ENCODE measurements at regions not wholly inside any gene's neighbourhood (a gene's known extent, or its start where the extent isn't known, plus 50 kb on each side); places are given as distances from the start of the nearest gene placed in this dataset.

DNA sequence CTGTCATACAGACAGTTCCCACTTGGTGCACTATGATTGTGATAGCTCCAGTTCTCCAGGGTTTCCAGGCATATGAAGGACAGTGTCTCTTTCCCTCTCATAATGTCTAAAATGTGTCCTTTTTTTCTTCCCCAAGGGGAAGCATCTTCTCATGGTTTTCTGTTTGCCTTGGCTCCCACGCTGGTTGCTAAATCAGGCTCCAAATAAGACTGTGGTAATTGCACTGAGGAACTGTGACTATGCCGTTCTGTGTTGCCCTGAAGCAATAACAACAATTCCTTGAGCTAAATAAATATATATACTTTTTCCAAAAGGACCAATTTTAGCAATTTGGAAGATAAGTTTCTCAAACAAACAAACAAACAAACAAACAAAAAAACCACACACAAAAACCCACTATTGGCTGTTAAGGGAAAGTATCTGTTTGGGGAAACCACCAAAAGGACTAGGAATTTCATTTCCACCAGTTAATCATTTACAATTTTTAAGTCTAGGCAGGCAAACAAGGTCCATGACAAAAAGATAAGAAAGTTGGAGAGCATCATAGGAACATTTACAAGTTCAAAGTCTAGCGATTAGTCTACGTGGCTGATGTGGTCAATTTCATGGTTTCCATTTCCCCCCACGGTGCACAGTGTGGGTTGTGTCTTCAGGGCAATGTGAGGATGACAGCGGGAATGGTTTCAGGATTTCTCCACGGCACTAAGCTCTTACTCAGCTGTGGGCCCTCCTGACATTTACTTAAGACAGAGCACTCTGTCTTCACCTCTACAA lies 62.4 kb downstream of the THNSL1 start:
- no peak for ATAC-seq
- Mint-ChIP-seq H3K27ac (no peak overlapping the region), H3K36me3 (ENCODE audit: low read depth) (no peaks in the 10 kb centered on the region), H3K4me1 (peaks cover 11% of the 10 kb centered on the region), H3K9me3 (no peaks in the 10 kb centered on the region), H3K27me3 (ENCODE audit: insufficient read depth, low read depth, poor library complexity) (peaks cover 4% of the 10 kb centered on the region), H3K4me3 (no peak overlapping the region)
- Histone ChIP-seq H3K9me2 (ENCODE audit: insufficient read depth) (no peaks in the 10 kb centered on the region), H3K27me3 (ENCODE audit: insufficient read depth) (peaks cover 14% of the 10 kb centered on the region), H2AFZ (no peak overlapping the region), H3K4me1 (ENCODE audit: insufficient read depth) (peaks cover 13% of the 10 kb centered on the region), H3K4me3 (no peak overlapping the region), H3F3A (replicated peaks; ENCODE audit: low read depth) (no peaks in the 10 kb centered on the region), H3K4me2 (no peak overlapping the region), H3K27ac (ENCODE audit: low read depth) (no peak overlapping the region), H3K36me3 (ENCODE audit: insufficient read depth) (no peaks in the 10 kb centered on the region), H3K79me2 (replicated peaks; ENCODE audit: insufficient read depth) (no peaks in the 10 kb centered on the region), H4K20me1 (replicated peaks; ENCODE audit: insufficient read depth) (no peaks in the 10 kb centered on the region)
- DNase-seq (ENCODE audit: low spot score) = no peak
- TF ChIP-seq ZNF331 (CRISPR knock-in tag; IDR thresholded peaks at IDR 0.05; ENCODE audit: low read depth) = no peak
- TF ChIP-seq NANOG (IDR thresholded peaks at IDR 0.05; ENCODE audit: borderline replicate concordance) = no peak
- TF ChIP-seq STAT1 (IDR thresholded peaks at IDR 0.05; ENCODE audit: unreplicated experiment) = no peak
- TF ChIP-seq, protein P1, sequence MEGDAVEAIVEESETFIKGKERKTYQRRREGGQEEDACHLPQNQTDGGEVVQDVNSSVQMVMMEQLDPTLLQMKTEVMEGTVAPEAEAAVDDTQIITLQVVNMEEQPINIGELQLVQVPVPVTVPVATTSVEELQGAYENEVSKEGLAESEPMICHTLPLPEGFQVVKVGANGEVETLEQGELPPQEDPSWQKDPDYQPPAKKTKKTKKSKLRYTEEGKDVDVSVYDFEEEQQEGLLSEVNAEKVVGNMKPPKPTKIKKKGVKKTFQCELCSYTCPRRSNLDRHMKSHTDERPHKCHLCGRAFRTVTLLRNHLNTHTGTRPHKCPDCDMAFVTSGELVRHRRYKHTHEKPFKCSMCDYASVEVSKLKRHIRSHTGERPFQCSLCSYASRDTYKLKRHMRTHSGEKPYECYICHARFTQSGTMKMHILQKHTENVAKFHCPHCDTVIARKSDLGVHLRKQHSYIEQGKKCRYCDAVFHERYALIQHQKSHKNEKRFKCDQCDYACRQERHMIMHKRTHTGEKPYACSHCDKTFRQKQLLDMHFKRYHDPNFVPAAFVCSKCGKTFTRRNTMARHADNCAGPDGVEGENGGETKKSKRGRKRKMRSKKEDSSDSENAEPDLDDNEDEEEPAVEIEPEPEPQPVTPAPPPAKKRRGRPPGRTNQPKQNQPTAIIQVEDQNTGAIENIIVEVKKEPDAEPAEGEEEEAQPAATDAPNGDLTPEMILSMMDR (conservative IDR thresholded peaks at IDR 0.05; ENCODE audit: low read depth in 2 of 2) = no peak
- TF ChIP-seq, protein P2, sequence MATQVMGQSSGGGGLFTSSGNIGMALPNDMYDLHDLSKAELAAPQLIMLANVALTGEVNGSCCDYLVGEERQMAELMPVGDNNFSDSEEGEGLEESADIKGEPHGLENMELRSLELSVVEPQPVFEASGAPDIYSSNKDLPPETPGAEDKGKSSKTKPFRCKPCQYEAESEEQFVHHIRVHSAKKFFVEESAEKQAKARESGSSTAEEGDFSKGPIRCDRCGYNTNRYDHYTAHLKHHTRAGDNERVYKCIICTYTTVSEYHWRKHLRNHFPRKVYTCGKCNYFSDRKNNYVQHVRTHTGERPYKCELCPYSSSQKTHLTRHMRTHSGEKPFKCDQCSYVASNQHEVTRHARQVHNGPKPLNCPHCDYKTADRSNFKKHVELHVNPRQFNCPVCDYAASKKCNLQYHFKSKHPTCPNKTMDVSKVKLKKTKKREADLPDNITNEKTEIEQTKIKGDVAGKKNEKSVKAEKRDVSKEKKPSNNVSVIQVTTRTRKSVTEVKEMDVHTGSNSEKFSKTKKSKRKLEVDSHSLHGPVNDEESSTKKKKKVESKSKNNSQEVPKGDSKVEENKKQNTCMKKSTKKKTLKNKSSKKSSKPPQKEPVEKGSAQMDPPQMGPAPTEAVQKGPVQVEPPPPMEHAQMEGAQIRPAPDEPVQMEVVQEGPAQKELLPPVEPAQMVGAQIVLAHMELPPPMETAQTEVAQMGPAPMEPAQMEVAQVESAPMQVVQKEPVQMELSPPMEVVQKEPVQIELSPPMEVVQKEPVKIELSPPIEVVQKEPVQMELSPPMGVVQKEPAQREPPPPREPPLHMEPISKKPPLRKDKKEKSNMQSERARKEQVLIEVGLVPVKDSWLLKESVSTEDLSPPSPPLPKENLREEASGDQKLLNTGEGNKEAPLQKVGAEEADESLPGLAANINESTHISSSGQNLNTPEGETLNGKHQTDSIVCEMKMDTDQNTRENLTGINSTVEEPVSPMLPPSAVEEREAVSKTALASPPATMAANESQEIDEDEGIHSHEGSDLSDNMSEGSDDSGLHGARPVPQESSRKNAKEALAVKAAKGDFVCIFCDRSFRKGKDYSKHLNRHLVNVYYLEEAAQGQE (IDR thresholded peaks at IDR 0.05; ENCODE audit: unreplicated experiment) = no peak
- TF ChIP-seq EZH2phosphoT487 (IDR thresholded peaks at IDR 0.05; ENCODE audit: unreplicated experiment) = no peak

DNA sequence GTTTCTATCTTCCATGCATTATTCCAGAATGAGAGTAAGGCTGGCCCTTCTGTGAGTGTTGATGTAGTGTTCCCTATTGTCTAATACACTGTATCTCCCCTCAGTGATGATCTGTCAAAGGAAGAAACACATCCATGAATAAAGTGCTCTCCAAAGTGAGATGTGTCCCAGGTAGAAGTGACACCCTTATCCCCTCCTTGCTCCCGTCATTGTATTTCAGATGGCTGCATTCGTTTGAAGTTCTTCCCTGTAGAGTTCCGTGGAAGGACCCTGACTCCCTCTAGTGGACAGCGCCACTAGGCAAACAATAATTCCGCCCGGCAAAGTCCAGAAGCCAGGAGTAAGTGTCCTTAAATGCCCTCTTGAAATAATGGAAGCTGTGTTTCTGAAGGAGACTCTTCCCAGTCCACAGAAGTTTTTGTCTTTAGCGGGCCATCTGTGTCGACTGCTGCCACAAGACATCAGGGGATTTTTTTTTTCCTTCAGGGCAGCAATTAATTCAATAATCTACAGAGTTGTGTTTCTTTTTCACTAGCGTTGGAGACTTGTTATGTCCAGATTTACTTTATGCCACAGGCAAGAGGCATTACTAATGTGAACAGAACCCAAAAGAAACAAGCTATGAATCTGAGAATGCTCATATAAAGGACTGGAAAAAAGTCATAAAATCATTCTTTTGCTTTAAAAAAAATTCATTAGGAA lies 64.6 kb downstream of the THNSL1 start:
- Histone ChIP-seq H2AFZ (no peak overlapping the region), H3K36me3 (ENCODE audit: insufficient read depth) (no peaks in the 10 kb centered on the region), H3K9me2 (ENCODE audit: insufficient read depth) (no peaks in the 10 kb centered on the region), H3K27ac (ENCODE audit: low read depth) (no peak overlapping the region), H3F3A (replicated peaks; ENCODE audit: low read depth) (no peaks in the 10 kb centered on the region), H4K20me1 (replicated peaks; ENCODE audit: insufficient read depth) (no peaks in the 10 kb centered on the region), H3K4me2 (no peak overlapping the region), H3K27me3 (ENCODE audit: insufficient read depth) (peaks cover 12% of the 10 kb centered on the region), H3K4me3 (no peak overlapping the region), H3K79me2 (replicated peaks; ENCODE audit: insufficient read depth) (no peaks in the 10 kb centered on the region), H3K4me1 (ENCODE audit: insufficient read depth) (peaks cover 13% of the 10 kb centered on the region)
- TF ChIP-seq, protein P1 (conservative IDR thresholded peaks at IDR 0.05; ENCODE audit: low read depth in 2 of 2) = peak; percentile 95
- TF ChIP-seq EZH2 (IDR thresholded peaks at IDR 0.05; ENCODE audit: low read depth, unreplicated experiment) = no peak
- no peak overlapping the region for H3K27ac Mint-ChIP-seq
- ATAC-seq (peak; percentile 94), DNase-seq (ENCODE audit: low spot score) (peak; percentile 91)
- peaks cover 4% of the 10 kb centered on the region for H3K27me3 Mint-ChIP-seq (ENCODE audit: insufficient read depth, low read depth, poor library complexity)
- peaks cover 11% of the 10 kb centered on the region for H3K4me1 Mint-ChIP-seq
- no peaks in the 10 kb centered on the region for H3K36me3 Mint-ChIP-seq (ENCODE audit: low read depth)
- no peak overlapping the region for H3K4me3 Mint-ChIP-seq
- no peaks in the 10 kb centered on the region for H3K9me3 Mint-ChIP-seq
